Retina (tissue), 1 donor: ENCODE measurements at regions not wholly inside any gene's neighbourhood (a gene's known extent, or its start where the extent isn't known, plus 50 kb on each side); places are given as distances from the start of the nearest gene placed in this dataset.
A peak's percentile ranks its signal among the peaks of the same experiment; 100 is the strongest.
"Not testable (repeated sequence)": the region's sequence is repeated elsewhere in the genome, so short reads cannot be mapped to it uniquely, and the experiment has no call there.

ENCODE experiments used
- DNase-seq: peaks from one replicate; pipeline ENCODE4 v3.0.0-alpha.2; 2016

GRCh38 chr11:114758627-114759026 is 80.3 kb downstream of the NXPE2 start:
- DNase-seq: no peak

- DNase-seq: peak; percentile 70
Observed at GRCh38 chr11:114762408-114762807, 84.1 kb downstream of the NXPE2 start.

GRCh38 chr11:114764563-114764962 is 86.2 kb downstream of the NXPE2 start:
- no peak for DNase-seq

GRCh38 chr11:114771172-114771571 is 92.8 kb downstream of the NXPE2 start:
- no peak for DNase-seq

- no peak for DNase-seq
Observed at GRCh38 chr11:114773541-114774338, 95.4 kb downstream of the NXPE2 start.

GRCh38 chr11:114774599-114775361 is 96.5 kb downstream of the NXPE2 start:
- DNase-seq: peak; percentile 90

- peak; percentile 28 for DNase-seq
Observed at GRCh38 chr11:114775875-114776621, 97.7 kb downstream of the NXPE2 start.

GRCh38 chr11:114776956-114777355 is 98.6 kb downstream of the NXPE2 start:
- no peak for DNase-seq

GRCh38 chr11:114779189-114779588 is 100.9 kb downstream of the NXPE2 start:
- no peak for DNase-seq

- no peak for DNase-seq
Observed at GRCh38 chr11:114782650-114783310, 104.5 kb downstream of the NXPE2 start.

- no peak for DNase-seq
Observed at GRCh38 chr11:114783805-114784204, 105.5 kb downstream of the NXPE2 start.

- DNase-seq: no peak
Observed at GRCh38 chr11:114784216-114784615, 105.9 kb downstream of the NXPE2 start.

GRCh38 chr11:114784891-114785290 is 106.6 kb downstream of the NXPE2 start:
- no peak for DNase-seq

GRCh38 chr11:114785820-114786219 is 107.5 kb downstream of the NXPE2 start:
- DNase-seq: no peak

GRCh38 chr11:114787126-114787525 is 108.8 kb downstream of the NXPE2 start:
- no peak for DNase-seq

GRCh38 chr11:114790910-114791309 is 112.6 kb downstream of the NXPE2 start:
- DNase-seq: no peak

- DNase-seq: no peak
Observed at GRCh38 chr11:114794048-114794684, 115.8 kb downstream of the NXPE2 start.

- no peak for DNase-seq
Observed at GRCh38 chr11:114796954-114797721, 118.8 kb downstream of the NXPE2 start.

GRCh38 chr11:114799476-114799875 is 121.1 kb downstream of the NXPE2 start:
- DNase-seq: peak; percentile 58

- DNase-seq: no peak
Observed at GRCh38 chr11:114801773-114802172, 123.4 kb downstream of the NXPE2 start.

GRCh38 chr11:114802878-114803277 is 124.6 kb downstream of the NXPE2 start:
- no peak for DNase-seq

- not testable (repeated sequence) for DNase-seq
Observed at GRCh38 chr11:114805431-114805830, 127.1 kb downstream of the NXPE2 start.
